Iris pigment epithelial cell (primary cell): ENCODE measurements at regions not wholly inside any gene's neighbourhood (a gene's known extent, or its start where the extent isn't known, plus 50 kb on each side); places are given as distances from the start of the nearest gene placed in this dataset.

Experiments used
- DNase-seq: peaks from one replicate; pipeline ENCODE4 v3.0.0-alpha.2; 2011; ENCODE audit warnings: low read depth

DNA sequence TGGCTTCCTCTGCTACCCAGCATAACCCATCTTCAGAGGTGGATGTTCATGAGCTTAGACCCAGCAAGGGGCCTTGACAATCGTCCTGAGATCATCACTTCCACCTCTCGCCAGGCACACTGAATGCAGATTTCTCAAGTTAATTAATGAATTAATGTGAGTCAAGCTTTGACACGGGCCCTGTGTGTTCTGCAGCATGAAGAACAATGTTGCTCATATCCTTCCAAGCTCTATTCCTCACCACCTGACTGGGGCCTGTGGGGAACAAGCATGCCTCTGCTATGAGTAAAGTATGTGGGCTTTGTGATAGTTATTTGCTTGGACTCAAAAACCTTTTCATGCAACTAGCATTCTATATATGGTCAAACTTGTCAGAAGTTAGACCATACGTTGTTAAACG, 122.0 kb downstream of the SEC16B start:
- peak; percentile 86 for DNase-seq

DNA sequence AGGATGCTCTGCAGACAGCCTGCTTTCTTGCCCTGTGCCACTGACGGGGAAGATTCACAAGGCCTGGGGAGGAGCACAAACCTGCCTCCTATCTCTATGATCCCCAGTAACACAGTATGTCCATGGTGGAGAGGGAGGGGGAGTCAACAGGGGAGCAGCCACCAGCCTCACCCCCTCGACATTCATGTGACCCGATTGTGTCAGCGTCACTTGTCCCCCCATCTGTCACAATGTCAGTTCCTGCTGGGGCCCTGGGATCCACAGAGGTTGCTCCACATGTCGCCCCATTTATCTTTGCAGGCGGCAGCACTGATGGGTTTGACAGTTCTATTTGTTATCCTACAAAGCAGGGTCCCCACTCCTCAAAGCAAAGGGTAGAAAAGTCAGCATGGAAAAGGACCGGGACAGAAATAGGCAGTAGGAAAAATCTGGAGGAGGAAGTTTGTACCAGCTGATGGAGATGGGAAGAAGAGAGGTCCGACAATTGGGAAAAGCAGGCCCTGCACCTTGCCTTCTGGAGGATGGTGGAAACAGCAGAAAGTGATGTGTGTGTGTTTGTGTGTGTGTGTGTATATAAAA, 130.9 kb downstream of the SEC16B start:
- no peak for DNase-seq

DNA sequence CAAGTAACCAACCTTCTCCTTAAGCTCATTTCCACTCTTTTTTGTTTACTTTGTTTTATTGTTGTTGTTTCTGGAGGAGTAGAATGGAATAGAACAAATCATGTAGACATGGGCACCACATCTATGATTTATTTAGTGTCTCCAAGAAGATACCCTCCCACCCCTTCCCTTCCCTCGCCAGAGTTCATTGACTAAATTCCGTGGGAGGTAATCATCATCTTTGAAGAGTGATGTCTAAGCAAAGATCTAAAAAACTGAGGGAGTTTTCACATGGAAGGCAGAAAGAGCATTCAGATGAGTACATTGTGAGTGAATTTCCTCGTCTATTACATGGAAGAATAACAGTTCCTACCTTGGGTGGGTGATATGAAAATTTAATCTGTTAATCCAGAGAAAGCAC, 136.2 kb downstream of the SEC16B start:
- no peak for DNase-seq

DNA sequence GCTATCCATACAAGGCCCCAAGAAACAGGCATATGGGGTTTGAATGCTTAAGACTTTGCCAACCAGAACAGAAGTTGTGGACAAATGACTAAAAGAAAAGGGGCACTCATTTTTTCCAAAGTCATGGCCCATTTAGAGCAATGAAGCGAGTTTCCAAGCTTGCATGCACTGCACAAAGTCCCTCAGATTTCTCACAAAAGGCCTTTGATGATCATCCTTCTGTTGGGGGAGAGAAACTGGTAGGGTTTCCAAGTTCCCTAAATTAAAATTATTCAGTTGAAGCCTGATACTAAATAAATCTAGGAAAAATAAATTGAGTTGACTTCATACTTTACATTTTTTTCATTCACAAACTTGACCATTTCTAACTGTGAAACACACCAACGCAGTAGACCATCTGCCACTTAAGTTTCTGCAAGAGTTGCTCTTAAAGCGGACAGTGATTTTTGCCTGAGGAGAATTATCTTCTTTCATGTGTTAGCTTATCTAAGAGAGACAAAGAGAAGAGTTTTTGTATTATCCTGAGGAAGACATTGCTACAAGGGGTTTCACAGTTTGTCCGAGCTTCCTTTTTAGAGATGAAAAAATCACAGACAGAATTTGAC, 139.2 kb downstream of the SEC16B start:
- DNase-seq = no peak

DNA sequence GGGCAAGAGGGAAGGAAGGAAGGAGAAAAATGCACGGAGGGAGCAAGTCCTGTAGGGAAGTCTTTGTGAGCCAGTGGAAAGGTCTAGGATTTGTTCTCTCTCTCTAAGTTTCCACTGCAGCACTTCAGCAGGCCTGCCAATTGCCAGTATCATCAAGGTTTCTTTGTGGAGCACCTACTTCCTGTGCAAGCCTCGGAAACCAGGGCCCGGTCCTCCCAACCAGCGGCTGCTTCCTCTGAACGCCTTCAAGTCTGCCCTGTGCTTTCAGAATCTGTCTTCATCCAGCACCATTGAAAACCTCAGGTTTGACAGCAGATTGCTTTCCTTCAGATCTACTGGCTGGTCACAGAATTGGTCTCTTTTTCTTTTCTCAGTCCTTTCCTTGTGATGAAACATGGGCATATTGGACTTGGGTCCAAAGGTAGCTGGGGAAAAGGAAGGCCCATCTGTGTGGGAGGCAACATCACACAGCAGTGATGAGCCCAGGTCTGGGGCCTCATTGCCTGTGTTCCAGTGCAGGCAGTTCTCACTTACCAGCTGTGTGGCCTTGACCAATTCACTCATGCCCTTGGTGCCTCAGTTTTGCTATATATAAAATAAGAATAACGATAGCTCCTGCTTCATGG, 144.5 kb downstream of the SEC16B start:
- no peak for DNase-seq

DNA sequence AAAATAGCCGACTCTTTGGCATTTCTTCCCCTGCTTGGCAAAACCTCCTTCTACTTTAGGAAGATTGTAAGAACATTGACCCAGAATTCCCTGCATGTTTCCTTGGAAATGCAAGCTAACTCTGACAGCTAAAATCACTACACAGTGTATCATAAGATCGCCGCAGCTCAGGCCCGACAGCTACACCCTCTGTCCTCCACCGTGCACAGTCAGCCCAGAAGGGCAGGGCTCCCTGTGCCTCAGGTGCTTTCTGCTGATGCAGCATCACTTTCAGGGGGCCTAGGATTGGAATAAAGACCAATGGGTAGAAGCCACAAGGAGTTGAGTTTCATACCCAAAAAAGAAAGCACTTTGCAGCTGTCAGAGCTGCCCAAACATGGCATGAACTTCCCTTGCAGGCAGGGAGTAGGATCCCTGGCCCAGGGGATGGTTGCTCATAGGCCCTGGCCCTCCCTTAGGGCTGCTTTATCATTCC, 145.3 kb downstream of the SEC16B start:
- no peak for DNase-seq

DNA sequence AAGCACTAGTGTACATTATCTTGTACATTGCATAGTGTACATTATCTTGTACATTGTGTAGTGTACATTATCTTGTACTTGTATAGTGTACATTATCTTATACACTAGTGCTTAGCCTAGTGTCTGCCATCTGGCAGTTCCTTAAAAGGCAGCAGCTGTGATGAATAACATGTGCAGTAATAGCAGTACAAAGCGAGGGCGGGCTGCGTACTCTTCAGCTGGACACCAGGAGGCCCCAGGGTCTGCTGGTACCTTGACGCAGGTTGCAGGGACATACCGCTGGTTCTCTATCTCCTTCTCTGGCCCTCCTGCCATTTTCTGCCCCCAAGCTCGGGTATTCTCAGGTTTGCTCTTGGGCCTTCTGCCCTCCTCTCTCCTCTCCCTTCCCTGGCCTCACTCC, 149.6 kb downstream of the SEC16B start:
- DNase-seq = no peak

DNA sequence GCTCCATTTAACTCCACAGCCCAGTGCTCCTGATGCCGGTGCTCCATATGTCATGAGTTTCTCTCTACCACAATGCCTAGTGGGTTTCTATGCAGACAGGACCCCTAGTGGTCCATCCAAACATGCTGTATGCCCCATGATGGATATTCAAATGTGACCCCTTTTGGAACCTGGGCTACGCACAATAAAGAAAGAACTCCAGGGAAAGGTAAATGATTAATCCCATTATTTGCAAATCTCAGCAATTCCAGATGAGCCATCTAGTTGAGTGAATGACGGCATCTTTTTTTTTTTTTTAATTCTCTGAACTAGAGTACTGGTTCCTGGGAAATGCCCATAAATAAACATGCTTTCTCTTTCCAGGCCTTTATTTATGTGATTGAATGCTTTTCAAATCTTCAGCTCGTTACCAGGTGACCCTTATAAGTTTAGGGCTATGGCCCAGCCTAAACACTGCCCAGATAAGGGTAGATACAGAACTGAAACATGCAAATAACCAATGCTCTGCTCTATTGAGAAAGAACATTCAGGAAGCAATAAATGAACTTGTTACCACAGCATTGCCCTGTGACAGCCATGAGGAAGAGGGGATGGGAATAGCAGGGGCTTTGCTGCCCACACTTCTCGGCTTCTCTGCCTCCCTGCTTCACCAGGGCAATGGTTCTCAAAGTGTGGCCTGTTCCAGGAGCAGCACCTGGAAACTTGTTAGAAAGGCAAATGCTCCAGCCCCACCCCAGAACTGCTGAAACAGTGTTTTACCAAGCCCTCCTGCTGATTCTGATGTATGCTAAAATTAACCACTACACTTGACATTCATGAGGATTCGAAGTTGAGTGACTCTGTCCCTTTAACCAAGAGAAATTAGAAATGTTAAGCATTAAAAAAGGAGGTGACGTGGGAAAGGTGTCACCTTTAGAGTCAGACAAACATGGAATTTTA, 151.7 kb downstream of the SEC16B start:
- DNase-seq = no peak

DNA sequence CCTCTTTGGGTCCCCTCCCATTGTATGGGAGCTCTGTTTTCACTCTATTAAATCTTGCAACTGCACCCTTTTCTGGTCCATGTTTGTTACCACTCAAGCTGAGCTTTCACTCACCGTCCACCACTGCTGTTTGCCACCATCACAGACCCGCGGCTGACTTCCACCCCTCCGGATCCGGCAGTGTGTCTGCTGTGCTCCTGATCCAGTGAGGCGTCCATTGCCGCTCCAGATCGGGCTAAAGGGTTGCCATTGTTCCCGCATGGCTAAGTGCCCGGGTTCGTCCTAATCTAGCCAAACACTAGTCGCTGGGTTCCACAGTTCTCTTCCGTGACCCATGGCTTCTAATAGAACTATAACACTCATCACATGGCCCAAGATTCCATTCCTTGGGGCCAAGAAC, 157.2 kb downstream of the SEC16B start:
- no peak for DNase-seq

DNA sequence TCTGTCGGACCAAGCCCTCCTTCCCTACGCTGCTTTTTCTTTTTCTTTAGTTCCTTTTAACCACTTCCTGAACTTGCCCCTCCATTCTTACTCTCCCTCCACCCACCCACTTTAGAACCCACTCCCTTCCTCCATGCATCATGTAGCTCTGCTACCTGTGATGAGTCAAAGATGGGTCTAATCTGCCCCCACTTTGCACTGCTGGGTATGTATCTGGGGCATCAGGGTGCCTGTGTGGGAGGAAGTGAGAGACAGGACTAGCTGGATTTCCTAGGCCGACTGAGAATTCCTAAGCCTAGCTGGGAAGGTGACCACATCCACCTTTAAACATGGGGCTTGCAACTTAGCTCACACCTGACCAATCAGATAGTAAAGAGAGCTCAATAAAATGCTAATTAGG, 157.7 kb downstream of the SEC16B start:
- no peak for DNase-seq

DNA sequence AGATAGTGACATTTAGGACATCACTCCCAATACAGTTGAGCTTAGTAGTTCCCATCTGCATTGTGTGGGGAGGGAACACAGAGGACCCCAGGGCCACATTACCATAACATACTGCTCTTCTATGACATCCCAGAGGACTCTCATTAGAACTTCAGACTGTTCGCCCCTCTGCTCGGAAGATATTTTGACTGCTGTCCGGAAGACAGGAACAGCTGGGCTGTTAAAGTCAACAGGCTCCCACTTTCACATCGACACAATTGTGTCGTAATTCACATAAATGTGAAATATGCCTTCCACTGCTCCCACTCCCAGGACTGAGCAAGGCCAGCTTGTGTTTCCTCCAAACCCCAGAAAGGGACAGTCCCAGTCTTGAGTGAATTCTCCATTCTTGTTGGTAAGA, 158.4 kb downstream of the SEC16B start:
- DNase-seq = no peak

DNA sequence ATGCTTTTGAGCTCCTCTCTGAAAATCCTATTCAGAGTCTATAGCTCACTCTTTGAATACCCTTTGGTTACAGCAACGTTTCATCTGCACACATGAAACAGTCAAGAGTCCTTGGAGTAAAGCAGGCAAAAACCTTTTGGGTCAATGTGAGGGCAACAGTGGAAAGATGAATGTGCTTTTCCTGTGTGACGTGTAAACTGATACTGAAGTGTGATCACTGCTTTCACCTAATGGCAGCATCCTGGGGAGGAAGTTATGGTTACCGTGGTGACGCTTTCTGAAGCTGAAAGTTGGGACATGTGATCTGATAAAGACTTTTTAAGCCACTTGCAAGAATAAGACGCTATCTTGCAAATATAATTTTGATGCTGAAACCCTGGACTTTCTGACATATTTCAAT, 160.0 kb downstream of the SEC16B start:
- DNase-seq = peak; percentile 8

DNA sequence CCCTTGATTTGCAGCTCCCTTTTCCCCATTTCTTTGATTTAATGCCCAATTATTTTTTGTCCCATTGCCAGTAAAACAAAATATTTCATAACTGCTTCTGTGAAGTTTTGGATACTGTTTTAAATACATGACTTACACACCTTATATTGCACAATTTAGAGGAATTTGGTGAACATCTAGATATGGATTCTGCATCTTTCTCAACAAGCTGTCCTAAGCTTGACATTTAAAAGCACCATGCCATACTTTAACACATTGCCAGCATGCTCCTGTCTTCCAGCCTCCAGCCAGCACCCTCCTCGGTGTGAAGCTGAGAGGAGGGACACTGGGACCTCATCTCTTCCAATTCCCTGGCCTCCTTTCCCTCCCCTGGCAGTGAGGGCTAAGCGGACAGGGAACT, 167.6 kb downstream of the SEC16B start:
- no peak for DNase-seq

DNA sequence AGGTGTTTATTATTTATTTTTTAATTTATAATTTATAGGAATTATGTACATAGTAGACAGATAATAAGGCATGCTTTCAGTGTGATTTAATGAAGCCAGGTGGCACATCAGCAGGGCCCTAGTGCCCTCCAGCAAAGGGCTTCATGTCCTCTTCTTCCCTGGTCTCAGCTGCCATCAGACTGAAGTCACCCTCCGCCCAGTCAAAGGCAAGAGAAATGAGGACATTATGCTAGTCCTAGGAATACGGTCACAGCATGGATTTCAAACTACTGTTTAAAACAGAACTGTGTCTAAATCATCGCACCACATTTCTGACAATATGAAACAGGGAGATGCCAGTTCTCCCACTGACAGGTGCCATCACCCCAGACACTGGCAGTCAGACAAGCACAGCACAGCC, 168.1 kb downstream of the SEC16B start:
- DNase-seq = no peak

DNA sequence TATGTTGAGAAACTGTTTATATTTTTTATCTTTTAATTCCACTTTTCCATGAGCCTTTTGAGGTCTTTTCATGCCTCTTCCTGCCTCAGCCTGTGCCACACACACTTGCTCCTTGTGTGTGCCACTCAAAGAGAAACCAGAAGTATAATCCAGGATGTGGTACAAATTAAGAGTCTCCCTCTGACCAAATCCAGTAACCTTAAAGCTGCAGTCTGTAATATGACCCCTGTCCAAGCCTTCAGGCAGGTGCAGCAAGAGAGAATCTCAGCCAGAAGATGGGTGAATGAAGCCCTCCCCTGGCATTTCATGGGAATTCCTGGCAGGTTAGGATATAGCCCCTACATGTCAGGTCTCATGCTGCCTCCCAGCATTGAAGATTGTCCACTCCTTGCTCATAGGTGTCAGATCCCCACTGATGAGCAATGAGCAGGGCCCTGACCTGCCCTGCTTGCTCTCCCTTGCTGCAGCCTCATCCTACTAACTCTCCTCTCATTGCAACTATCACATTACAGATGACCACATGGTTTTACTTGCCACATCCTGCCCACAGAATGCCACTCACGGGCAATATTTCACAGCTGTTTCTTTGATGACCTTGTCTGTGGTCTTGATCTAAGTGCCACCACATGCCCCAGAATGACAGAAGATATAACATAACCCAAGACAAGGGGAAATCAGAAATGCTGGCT, 169.3 kb downstream of the SEC16B start:
- DNase-seq = peak; percentile 46

DNA sequence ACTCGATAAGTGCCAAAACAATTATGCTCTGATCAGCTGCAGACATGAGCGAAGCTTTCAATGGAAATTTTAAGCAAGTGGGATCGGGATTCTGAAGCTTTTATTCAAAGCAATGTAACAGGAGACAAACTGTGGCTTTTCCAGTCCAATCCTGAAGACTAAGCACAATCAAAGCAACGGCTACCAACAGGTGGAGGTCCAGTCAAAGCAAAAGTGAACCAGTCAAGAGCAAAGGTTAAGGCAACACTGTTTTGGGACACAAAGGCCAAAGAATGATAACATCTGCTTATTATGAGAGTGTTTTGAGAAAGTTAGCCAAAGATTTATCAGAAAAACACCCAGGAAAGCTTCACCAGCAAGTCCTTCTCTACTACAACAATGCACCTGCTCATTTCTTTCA, 170.1 kb downstream of the SEC16B start:
- DNase-seq = no peak

DNA sequence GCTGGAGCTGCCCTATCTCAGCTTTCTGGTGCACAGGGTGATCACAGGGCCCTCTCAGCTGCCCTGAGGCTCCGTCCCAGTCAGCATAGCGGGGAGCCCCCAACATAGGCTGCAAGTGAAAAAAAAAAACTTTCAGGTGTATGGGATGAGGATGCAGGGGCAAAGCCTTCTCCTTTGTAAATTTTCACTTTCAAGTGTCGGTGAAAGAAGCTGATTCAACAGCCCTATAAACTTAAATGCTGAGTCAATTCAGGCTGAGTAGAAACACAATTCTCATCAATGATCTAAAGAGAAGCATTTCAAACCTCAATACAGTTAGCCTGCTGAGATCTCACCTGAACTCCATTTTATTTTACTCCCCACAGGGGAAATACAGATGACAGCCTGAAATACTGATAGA, 171.2 kb downstream of the SEC16B start:
- no peak for DNase-seq

DNA sequence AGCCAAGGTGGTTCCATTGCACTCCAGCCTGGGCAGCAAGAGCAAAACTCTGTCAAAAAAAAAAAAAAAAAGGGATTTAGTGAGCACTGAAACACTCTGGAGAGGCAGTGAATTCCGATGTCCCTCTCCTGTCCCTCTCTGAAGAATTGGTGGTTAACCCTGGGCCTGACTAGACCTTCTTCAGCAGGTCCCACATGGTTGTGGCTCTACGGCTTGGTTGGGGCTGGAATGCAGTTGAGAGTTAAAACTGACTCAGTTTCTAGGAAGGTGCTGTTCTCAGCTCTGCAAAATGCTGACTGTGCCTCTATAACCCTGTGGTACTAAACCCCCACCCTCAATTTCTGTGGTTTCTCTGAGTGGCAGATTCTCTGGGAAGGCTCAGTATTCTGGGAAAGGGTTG, 173.3 kb downstream of the SEC16B start:
- DNase-seq = no peak

DNA sequence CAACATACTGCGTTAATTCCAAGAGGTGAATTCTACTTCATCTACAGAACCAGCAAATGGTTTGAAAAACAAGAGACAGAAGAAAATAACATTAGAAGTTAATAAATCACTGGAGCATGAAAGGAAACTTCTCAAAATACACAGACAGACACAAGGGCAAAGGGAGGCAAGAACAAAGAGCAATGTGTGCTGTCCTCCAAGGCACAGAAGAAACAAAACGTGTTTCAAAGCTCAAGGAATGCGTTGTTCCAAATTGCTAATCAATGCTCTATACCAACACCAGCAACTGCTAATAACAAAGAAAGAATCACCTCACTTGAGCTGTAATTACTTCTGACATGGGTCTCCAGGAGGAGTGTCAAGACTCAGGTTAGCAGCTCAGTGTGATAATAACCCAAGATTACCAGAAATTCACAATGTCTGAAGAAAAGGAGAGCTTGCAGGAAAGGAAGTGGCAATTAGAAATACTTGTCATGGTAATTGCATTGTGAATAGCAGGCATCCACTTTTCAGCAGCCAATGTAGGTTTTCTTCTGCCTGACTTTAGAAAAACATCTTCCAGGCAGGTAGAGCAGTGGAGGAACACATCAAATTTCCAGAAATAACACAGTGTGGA, 175.4 kb downstream of the SEC16B start:
- DNase-seq = no peak

DNA sequence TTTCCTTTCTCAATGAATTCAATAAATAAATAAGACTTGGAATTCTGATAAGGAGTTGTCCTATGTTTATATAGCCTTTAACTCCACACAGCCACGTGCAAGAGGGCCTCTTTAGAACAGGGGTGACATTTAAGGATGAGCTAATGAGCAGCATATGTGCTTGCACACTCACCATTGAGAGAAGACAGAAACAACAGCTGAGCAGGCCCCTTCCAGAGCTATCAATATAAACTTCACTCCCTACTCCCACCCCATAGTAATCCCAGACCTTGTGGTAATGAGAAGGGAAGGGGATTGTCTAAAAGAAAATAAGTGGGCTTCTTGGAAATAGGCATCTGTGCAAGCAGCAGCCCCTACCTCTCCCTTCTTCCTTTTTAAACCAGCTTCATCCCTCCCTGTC, 176.0 kb downstream of the SEC16B start:
- DNase-seq = no peak

DNA sequence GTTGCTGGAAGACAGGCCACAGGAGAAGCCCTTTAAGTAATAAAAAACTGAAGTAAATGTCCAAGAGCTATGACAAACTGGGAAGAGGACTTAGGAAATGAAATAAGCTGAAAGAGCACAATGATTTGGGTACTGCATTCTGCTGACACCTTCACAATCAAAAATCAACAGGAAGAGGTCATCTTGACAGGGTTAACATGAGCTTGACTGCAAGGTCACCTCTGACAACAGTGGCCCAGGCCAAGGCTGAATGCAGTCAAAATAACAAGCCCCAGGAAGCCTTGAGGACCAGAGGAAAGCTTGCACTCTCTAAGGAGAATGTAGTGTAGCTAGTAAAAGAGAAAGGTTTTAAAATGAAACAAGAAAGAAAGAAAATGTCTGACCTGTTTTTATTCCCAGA, 179.3 kb downstream of the SEC16B start:
- DNase-seq = no peak

DNA sequence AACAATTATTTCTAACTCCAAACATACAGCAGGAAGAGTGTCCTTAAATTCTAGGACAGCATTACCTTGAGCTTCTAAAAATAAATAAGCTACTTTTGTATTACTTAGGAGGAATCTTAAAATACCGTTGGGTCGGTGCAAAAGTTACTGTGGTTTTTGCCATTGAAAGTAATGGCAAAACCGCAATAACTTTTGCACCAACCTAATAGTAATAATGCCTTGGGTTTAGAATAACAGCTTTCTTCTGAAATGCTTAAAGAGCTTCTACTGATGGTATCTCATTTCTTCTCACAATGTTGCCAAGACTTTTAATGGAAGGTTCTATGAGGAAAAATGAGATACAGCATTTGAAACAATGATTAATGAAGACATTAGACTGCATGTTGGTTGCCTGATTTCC, 179.9 kb downstream of the SEC16B start:
- DNase-seq = no peak
